KMS-11 (cell line): ENCODE measurements at regions not wholly inside any gene's neighbourhood (a gene's known extent, or its start where the extent isn't known, plus 50 kb on each side); places are given as distances from the start of the nearest gene placed in this dataset.

Experiments used
- H2AFZ ChIP-seq: fragments of 200-600 bp; sonication (generic); 2 replicates; pipeline ENCODE4 v1.6.1; 2016; ENCODE audit warnings: antibody characterized with exemption, mixed run types, low read depth
- H3K27ac ChIP-seq: fragments of 200-600 bp; sonication (generic); 2 replicates; pipeline ENCODE4 v1.6.1; 2016; ENCODE audit warnings: mild to moderate bottlenecking, mixed run types
- H3K27me3 ChIP-seq: fragments of 200-600 bp; sonication (generic); 2 replicates; pipeline ENCODE4 v1.6.1; 2017; ENCODE audit warnings: mild to moderate bottlenecking, low read depth, mixed run types, moderate library complexity; ENCODE audit not compliant: insufficient read depth
- H3K36me3 ChIP-seq: fragments of 200-600 bp; sonication (generic); 2 replicates; pipeline ENCODE4 v1.6.1; 2017; ENCODE audit warnings: mild to moderate bottlenecking, mixed run types; ENCODE audit not compliant: insufficient read depth
- H3K4me1 ChIP-seq: fragments of 200-600 bp; sonication (generic); 2 replicates; pipeline ENCODE4 v1.6.1; 2016; ENCODE audit warnings: mild to moderate bottlenecking, low read depth, mixed run types; ENCODE audit not compliant: poor library complexity, severe bottlenecking
- H3K4me2 ChIP-seq: fragments of 200-600 bp; sonication (generic); 2 replicates; pipeline ENCODE4 v1.7.0; 2016; ENCODE audit warnings: mild to moderate bottlenecking, mixed run types
- H3K4me3 ChIP-seq: fragments of 200-600 bp; sonication (generic); IDR thresholded peaks from 2 replicates; pipeline ENCODE4 v1.6.1; 2017; ENCODE audit warnings: low read depth, low read length, mixed read lengths; ENCODE audit not compliant: insufficient read depth
- H3K79me2 ChIP-seq: fragments of 200-600 bp; sonication (generic); 2 replicates; pipeline ENCODE4 v1.6.1; 2016; ENCODE audit warnings: low read depth, mixed run types; ENCODE audit not compliant: insufficient read depth
- H3K9ac ChIP-seq: fragments of 200-600 bp; sonication (generic); 2 replicates; pipeline ENCODE4 v1.6.1; 2016; ENCODE audit warnings: mild to moderate bottlenecking, mixed run types
- H4K20me1 ChIP-seq: fragments of 200-600 bp; sonication (generic); 2 replicates; pipeline ENCODE4 v1.6.1; 2016; ENCODE audit warnings: mild to moderate bottlenecking, mixed run types; ENCODE audit not compliant: insufficient read depth
- TF ChIP-seq, protein P1 (sequence below): fragments of 200-600 bp; sonication (generic); conservative IDR thresholded peaks from 2 replicates; pipeline ENCODE4 v1.6.1; 2017; ENCODE audit warnings: low read depth, mild to moderate bottlenecking, antibody characterized with exemption, low read length, moderate library complexity, mixed read lengths

DNA sequence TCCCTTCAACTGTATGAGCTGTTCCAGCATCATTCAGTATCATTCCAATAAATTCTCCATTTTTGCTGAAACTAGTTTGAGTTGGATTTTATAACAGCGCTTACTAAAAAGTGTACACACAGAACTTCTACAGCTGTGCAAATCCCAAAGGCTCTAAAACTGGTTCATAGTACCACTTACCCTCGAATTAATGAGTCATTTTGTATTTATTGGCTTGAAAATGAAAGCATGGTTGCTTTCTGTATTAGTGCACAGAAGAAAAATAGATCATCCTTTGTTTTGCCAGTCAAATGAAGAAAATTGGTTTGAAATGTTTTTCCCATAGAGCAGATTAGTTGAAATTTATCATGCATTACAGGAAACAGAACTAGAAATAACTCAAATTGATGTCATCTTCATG lies 268.3 kb upstream of the CPNE8 start:
- Histone ChIP-seq H3K27ac (no peak overlapping the region), H3K27me3 (no peaks in the 10 kb centered on the region), H3K4me3 (no peak overlapping the region), H3K4me2 (no peak overlapping the region), H3K9ac (no peak overlapping the region), H2AFZ (no peak overlapping the region), H3K79me2 (no peaks in the 10 kb centered on the region), H4K20me1 (no peaks in the 10 kb centered on the region), H3K4me1 (no peaks in the 10 kb centered on the region), H3K36me3 (no peaks in the 10 kb centered on the region)
- TF ChIP-seq, protein P1, sequence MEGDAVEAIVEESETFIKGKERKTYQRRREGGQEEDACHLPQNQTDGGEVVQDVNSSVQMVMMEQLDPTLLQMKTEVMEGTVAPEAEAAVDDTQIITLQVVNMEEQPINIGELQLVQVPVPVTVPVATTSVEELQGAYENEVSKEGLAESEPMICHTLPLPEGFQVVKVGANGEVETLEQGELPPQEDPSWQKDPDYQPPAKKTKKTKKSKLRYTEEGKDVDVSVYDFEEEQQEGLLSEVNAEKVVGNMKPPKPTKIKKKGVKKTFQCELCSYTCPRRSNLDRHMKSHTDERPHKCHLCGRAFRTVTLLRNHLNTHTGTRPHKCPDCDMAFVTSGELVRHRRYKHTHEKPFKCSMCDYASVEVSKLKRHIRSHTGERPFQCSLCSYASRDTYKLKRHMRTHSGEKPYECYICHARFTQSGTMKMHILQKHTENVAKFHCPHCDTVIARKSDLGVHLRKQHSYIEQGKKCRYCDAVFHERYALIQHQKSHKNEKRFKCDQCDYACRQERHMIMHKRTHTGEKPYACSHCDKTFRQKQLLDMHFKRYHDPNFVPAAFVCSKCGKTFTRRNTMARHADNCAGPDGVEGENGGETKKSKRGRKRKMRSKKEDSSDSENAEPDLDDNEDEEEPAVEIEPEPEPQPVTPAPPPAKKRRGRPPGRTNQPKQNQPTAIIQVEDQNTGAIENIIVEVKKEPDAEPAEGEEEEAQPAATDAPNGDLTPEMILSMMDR, result no peak

DNA sequence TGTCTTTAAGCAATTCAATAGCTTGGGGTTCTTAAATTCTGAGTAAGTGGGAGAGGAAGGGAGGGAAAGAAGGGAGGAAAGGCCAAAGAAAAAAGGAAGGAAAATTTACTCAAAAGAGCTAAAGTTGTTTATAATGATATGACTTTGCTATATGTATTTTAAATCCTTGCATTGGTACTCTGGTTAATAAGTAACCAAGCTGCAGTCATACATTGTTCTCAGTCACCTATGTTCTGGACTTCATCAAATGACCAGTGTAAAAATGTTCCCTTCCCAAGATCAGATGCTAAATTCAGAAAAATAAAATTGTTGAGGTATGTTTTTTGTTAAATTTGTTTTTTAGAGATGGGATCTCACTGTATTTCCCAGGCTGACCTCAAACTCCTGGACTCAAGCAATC lies 259.9 kb upstream of the CPNE8 start:
- Histone ChIP-seq H3K4me1 (no peaks in the 10 kb centered on the region), H4K20me1 (no peaks in the 10 kb centered on the region), H2AFZ (no peak overlapping the region), H3K79me2 (no peaks in the 10 kb centered on the region), H3K4me3 (no peak overlapping the region), H3K4me2 (no peak overlapping the region), H3K27ac (no peak overlapping the region), H3K9ac (no peak overlapping the region), H3K36me3 (no peaks in the 10 kb centered on the region), H3K27me3 (no peaks in the 10 kb centered on the region)
- TF ChIP-seq, protein P1, result no peak

DNA sequence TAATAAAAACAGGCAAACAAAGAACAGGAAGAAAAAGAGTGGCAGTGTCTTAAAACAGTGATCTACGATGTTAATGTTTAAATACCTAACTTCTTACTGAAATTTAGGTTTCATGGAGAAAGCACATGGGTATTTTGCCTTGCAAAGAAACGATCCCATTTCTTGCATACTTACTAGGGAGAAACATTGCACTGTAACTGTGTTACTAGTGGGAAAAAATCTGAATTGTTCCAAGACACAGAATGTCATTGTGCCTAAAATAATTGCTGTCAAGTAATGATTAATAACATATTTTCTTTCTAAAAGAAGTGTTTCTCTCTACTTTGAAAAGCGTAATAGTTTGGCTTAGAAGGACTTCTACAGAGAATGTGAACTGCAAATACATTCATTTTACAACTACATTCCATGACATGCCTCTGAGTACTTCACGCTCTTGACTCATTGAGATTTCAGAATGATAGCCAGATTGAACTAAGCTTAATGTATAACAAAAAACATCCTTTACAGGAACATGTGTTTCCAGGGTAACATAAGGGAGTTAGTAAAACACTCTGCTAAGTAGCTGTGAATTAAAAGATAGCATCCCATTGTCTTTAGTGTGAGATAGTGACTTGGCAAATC lies 256.2 kb upstream of the CPNE8 start:
- Histone ChIP-seq H3K4me2 (no peak overlapping the region), H3K4me3 (no peak overlapping the region), H3K36me3 (no peaks in the 10 kb centered on the region), H2AFZ (no peak overlapping the region), H3K4me1 (no peaks in the 10 kb centered on the region), H3K27ac (no peak overlapping the region), H4K20me1 (no peaks in the 10 kb centered on the region), H3K9ac (no peak overlapping the region), H3K27me3 (no peaks in the 10 kb centered on the region), H3K79me2 (no peaks in the 10 kb centered on the region)
- TF ChIP-seq, protein P1, result no peak

DNA sequence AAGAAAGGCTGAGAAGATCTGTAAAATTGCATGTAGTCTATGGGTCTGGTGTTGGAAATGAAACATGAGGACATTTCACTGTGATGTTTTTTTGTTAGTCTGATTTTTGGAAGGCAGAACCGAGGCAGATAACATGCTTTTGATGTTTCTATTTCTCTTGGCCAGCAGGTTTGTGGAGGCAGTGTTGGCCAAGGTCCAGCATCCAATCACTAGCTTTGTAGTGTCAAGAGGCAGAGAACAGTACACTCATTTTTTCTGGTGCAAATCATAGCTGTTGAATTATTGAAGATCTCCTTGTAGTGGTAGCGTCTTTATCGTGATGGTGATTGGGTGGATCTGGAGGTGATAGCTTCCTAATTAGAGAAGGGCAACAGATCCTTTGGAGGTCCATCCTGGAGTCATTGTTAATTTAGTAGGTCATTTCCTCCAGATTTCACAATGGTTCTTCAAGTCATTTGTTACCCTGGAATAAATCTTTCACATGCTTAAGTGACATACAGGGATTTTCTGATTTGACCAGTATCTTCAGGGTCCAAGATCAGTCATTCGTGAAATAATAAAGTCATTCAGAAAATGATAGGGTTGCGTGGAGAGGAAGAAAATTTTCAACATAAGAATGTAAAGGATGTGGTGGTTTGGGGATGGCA lies 252.4 kb upstream of the CPNE8 start:
- TF ChIP-seq, protein P1, result no peak
- H2AFZ ChIP-seq, result no peak overlapping the region
- no peak overlapping the region for H3K9ac ChIP-seq
- H3K79me2 ChIP-seq, result no peaks in the 10 kb centered on the region
- H3K4me2 ChIP-seq, result no peak overlapping the region
- H3K27ac ChIP-seq, result no peak overlapping the region
- H4K20me1 ChIP-seq, result no peaks in the 10 kb centered on the region
- H3K36me3 ChIP-seq, result no peaks in the 10 kb centered on the region
- no peaks in the 10 kb centered on the region for H3K27me3 ChIP-seq
- no peak overlapping the region for H3K4me3 ChIP-seq
- H3K4me1 ChIP-seq, result no peaks in the 10 kb centered on the region
